ENCODE measurements at regions not wholly inside any gene's neighbourhood (a gene's known extent, or its start where the extent isn't known, plus 50 kb on each side); places are given as distances from the start of the nearest gene placed in this dataset.

DNA sequence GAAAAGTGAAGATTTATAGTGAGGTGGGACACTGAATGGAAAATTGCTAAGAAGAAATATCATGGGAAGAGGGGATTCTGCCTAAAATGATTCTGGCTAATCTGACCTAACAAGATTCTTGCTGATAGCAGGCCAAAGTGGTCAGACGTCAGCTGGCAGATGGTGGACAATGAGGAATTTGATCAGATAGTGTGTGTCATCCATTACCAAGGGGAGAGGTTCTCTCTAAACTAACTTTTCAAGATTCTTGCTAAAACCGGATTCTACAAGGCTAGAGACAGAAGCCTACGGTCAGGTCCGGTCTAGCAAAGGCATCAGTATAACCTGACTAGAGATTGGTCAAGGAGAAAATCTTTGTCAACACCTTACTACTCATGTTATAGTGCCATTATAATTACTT is 306.0 kb downstream of the ZNF608 start:
- ATAC-seq (no peak), DNase-seq (no peak)
- Histone ChIP-seq H3K36me3 (ENCODE audit: low read depth) (no peaks in the 10 kb centered on the region), H3K4me3 (no peak overlapping the region), H3K4me1 (ENCODE audit: low read depth) (no peaks in the 10 kb centered on the region), H3K9me3 (no peaks in the 10 kb centered on the region)
- intact Hi-C loops (cut with DNase I, micrococcal nuclease), result no loop called here
- no peak for TF ChIP-seq CTCF (IDR thresholded peaks at IDR 0.05)

- no peaks in the 10 kb centered on the region for H3K4me1 ChIP-seq (ENCODE audit: low read depth)
- H3K4me3 ChIP-seq, result no peak overlapping the region
- DNase-seq (no peak), ATAC-seq (no peak)
- intact Hi-C loops (cut with DNase I, micrococcal nuclease), result no loop called here
- no peak for TF ChIP-seq CTCF (IDR thresholded peaks at IDR 0.05)
- H3K9me3 ChIP-seq, result no peaks in the 10 kb centered on the region
- H3K36me3 ChIP-seq (ENCODE audit: low read depth), result no peaks in the 10 kb centered on the region
Observed at GRCh38 chr5:124439609-124440008, 306.8 kb downstream of the ZNF608 start.

DNA sequence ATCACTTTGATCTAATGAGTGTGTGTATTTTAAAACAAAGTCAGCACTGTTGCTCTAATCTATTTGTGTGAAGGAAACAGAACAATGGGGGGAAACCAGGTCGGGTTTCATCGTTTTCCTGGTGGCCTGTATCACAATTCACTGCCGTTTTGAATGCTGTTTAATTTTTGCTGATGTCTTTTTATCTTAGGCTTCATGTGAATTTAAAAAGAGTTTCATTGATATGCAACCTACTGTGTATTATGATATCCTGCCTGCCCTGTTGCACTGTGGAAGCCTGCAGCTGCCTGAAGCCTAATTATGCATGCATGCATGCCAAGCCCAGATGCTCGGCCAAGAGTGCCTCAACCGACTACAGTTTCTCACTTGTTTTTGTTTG is 307.5 kb downstream of the ZNF608 start:
- ATAC-seq, result no peak
- H3K36me3 ChIP-seq (ENCODE audit: low read depth), result no peaks in the 10 kb centered on the region
- intact Hi-C loops (cut with DNase I, micrococcal nuclease), result no loop called here
- no peak for DNase-seq
- TF ChIP-seq CTCF (IDR thresholded peaks at IDR 0.05), result no peak
- H3K4me1 ChIP-seq (ENCODE audit: low read depth), result no peaks in the 10 kb centered on the region
- H3K4me3 ChIP-seq, result no peak overlapping the region
- H3K9me3 ChIP-seq, result no peaks in the 10 kb centered on the region

DNA sequence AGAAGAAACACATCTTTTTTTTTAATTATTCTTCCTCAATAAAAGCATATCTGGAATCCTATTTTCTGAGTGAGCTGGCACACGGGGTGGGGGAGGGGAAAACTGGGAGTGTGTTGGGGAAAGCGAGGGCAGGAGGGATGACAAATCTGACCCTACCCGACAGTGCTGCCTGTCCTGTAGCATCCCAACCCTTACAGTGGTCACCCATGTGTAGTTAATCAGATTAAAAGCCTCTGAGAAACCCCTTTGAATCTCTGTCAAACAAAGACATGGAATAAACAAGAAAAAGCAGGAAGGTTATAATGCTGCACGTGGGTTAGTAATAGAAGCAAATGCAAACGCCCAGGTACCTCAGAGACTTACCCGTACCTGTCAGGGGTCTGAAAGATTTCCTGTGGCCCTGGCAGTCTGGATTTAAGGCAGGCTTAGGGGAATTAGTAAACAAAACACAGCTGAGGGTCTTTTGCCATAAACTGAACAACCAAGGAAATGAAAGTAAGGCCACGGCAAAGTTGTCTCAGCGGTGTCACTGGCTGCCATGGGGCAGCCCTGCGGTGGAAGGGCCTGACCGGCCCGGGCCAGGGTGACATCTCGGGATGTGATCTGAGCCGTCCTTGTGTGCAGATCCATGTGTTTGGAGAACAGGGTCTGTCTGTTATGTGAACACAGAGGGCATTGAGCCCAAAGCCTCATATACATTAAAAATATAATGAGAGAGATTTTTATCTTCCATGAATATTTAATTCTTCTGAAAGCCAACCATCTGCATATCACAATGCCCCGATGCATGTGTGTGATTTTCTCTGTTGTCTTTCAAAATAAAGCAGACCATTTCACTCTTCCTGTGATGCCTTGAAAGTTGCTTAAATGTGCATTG is 308.2 kb downstream of the ZNF608 start:
- ATAC-seq, result no peak
- Histone ChIP-seq H3K4me3 (no peak overlapping the region), H3K36me3 (ENCODE audit: low read depth) (no peaks in the 10 kb centered on the region), H3K4me1 (ENCODE audit: low read depth) (no peaks in the 10 kb centered on the region), H3K9me3 (no peaks in the 10 kb centered on the region)
- DNase-seq, result no peak
- TF ChIP-seq CTCF (IDR thresholded peaks at IDR 0.05), result no peak
- intact Hi-C loops (cut with DNase I, micrococcal nuclease), result no loop called here

- H3K36me3 ChIP-seq (ENCODE audit: low read depth), result no peaks in the 10 kb centered on the region
- no peaks in the 10 kb centered on the region for H3K4me1 ChIP-seq (ENCODE audit: low read depth)
- ATAC-seq, result no peak
- DNase-seq, result no peak
- intact Hi-C loops (cut with DNase I, micrococcal nuclease), result no loop called here
- no peak overlapping the region for H3K4me3 ChIP-seq
- TF ChIP-seq CTCF (IDR thresholded peaks at IDR 0.05), result no peak
- H3K9me3 ChIP-seq, result no peaks in the 10 kb centered on the region
Observed at GRCh38 chr5:124436294-124436693, 310.1 kb downstream of the ZNF608 start.

Measured in mucosa of descending colon (tissue), 3 donors.